ENCODE measurements at regions not wholly inside any gene's neighbourhood (a gene's known extent, or its start where the extent isn't known, plus 50 kb on each side); places are given as distances from the start of the nearest gene placed in this dataset.

- TF ChIP-seq ZNF8 (CRISPR knock-in tag; IDR thresholded peaks at IDR 0.05) (no peak), BACH2 (CRISPR knock-in tag; IDR thresholded peaks at IDR 0.05; ENCODE audit: borderline replicate concordance) (no peak), ZFP3 (CRISPR knock-in tag; IDR thresholded peaks at IDR 0.05) (no peak), SNAI2 (CRISPR knock-in tag; IDR thresholded peaks at IDR 0.05) (no peak), ZNF565 (CRISPR knock-in tag; conservative IDR thresholded peaks at IDR 0.05; ENCODE audit: low read depth) (no peak), CSDC2 (CRISPR knock-in tag; IDR thresholded peaks at IDR 0.05) (no peak), CREB5 (CRISPR knock-in tag; IDR thresholded peaks at IDR 0.05; ENCODE audit: low read depth) (no peak), PATZ1 (CRISPR knock-in tag; IDR thresholded peaks at IDR 0.05; ENCODE audit: borderline replicate concordance) (no peak)
Observed at GRCh38 chr1:190847166-190847565, 369.5 kb upstream of the BRINP3 start.

Data from SK-N-SH treated with all-trans-retinoic acid at 6 μM for 48 hours (cell line).